ENCODE measurements at regions not wholly inside any gene's neighbourhood (a gene's known extent, or its start where the extent isn't known, plus 50 kb on each side); places are given as distances from the start of the nearest gene placed in this dataset.
A peak's percentile ranks its signal among the peaks of the same experiment; 100 is the strongest.
"Not testable (repeated sequence)": the region's sequence is repeated elsewhere in the genome, so short reads cannot be mapped to it uniquely, and the experiment has no call there.

GRCh38 chr5:174953871-174954270, 229.5 kb downstream of the MSX2 start:
- ATAC-seq (no peak), DNase-seq (no peak)
- H3K9me3 ChIP-seq (ENCODE audit: control insufficient read depth, low read length, poor library complexity, severe bottlenecking) = no peaks in the 10 kb centered on the region
- Mint-ChIP-seq H3K27me3 (peaks cover 13% of the 10 kb centered on the region), H3K27ac (no peak overlapping the region), H3K4me1 (peaks cover 5% of the 10 kb centered on the region), H3K36me3 (ENCODE audit: low read depth) (no peaks in the 10 kb centered on the region), H3K4me3 (no peak overlapping the region)

GRCh38 chr5:174951151-174951780, 226.9 kb downstream of the MSX2 start:
- peaks cover 21% of the 10 kb centered on the region for H3K27me3 Mint-ChIP-seq
- H3K4me3 Mint-ChIP-seq = no peak overlapping the region
- no peaks in the 10 kb centered on the region for H3K9me3 ChIP-seq (ENCODE audit: control insufficient read depth, low read length, poor library complexity, severe bottlenecking)
- H3K36me3 Mint-ChIP-seq (ENCODE audit: low read depth) = no peaks in the 10 kb centered on the region
- ATAC-seq (peak; percentile 72), DNase-seq (peak in 2 of 3 donors; percentile 10 to 38)
- H3K4me1 Mint-ChIP-seq = peaks cover 5% of the 10 kb centered on the region
- no peak overlapping the region for H3K27ac Mint-ChIP-seq

GRCh38 chr5:174947548-174947947, 223.2 kb downstream of the MSX2 start:
- Mint-ChIP-seq H3K4me1 (peaks cover 5% of the 10 kb centered on the region), H3K4me3 (no peak overlapping the region), H3K27me3 (peaks cover 47% of the 10 kb centered on the region), H3K36me3 (ENCODE audit: low read depth) (peaks cover 2% of the 10 kb centered on the region), H3K27ac (no peak overlapping the region)
- no peak for DNase-seq
- ATAC-seq = no peak
- no peaks in the 10 kb centered on the region for H3K9me3 ChIP-seq (ENCODE audit: control insufficient read depth, low read length, poor library complexity, severe bottlenecking)

- Mint-ChIP-seq H3K27me3 (peaks cover 57% of the 10 kb centered on the region), H3K4me3 (no peak overlapping the region), H3K36me3 (ENCODE audit: low read depth) (peaks cover 2% of the 10 kb centered on the region), H3K27ac (no peak overlapping the region), H3K4me1 (no peaks in the 10 kb centered on the region)
- DNase-seq (no peak), ATAC-seq (no peak)
- no peaks in the 10 kb centered on the region for H3K9me3 ChIP-seq (ENCODE audit: control insufficient read depth, low read length, poor library complexity, severe bottlenecking)
Measured at GRCh38 chr5:174945853-174946252, 221.5 kb downstream of the MSX2 start.

GRCh38 chr5:174943785-174944184, 219.4 kb downstream of the MSX2 start:
- Mint-ChIP-seq H3K4me1 (no peaks in the 10 kb centered on the region), H3K27ac (no peak overlapping the region), H3K36me3 (ENCODE audit: low read depth) (peaks cover 2% of the 10 kb centered on the region), H3K27me3 (peaks cover 68% of the 10 kb centered on the region), H3K4me3 (no peak overlapping the region)
- DNase-seq (no peak), ATAC-seq (no peak)
- no peaks in the 10 kb centered on the region for H3K9me3 ChIP-seq (ENCODE audit: control insufficient read depth, low read length, poor library complexity, severe bottlenecking)

GRCh38 chr5:174943002-174943401, 218.6 kb downstream of the MSX2 start:
- not testable (repeated sequence) for DNase-seq; H3K4me1 Mint-ChIP-seq; H3K9me3 ChIP-seq (ENCODE audit: control insufficient read depth, low read length, poor library complexity, severe bottlenecking); ATAC-seq; H3K4me3 Mint-ChIP-seq; H3K27ac Mint-ChIP-seq; H3K36me3 Mint-ChIP-seq (ENCODE audit: low read depth)
- H3K27me3 Mint-ChIP-seq = peaks cover 65% of the 10 kb centered on the region

GRCh38 chr5:174937201-174938123, 213.1 kb downstream of the MSX2 start:
- Mint-ChIP-seq H3K4me3 (no peak overlapping the region), H3K36me3 (ENCODE audit: low read depth) (no peaks in the 10 kb centered on the region), H3K27ac (no peak overlapping the region), H3K27me3 (peaks cover 71% of the 10 kb centered on the region), H3K4me1 (peaks cover 3% of the 10 kb centered on the region)
- ATAC-seq (no peak), DNase-seq (no peak)
- no peaks in the 10 kb centered on the region for H3K9me3 ChIP-seq (ENCODE audit: control insufficient read depth, low read length, poor library complexity, severe bottlenecking)

GRCh38 chr5:174935854-174936474, 211.6 kb downstream of the MSX2 start:
- H3K4me3 Mint-ChIP-seq = no peak overlapping the region
- ATAC-seq (peak; percentile 49), DNase-seq (peak in 2 of 3 donors; percentile 10 to 19)
- H3K27ac Mint-ChIP-seq = no peak overlapping the region
- H3K36me3 Mint-ChIP-seq (ENCODE audit: low read depth) = no peaks in the 10 kb centered on the region
- H3K27me3 Mint-ChIP-seq = peaks cover 58% of the 10 kb centered on the region
- H3K9me3 ChIP-seq (ENCODE audit: control insufficient read depth, low read length, poor library complexity, severe bottlenecking) = no peaks in the 10 kb centered on the region
- peaks cover 3% of the 10 kb centered on the region for H3K4me1 Mint-ChIP-seq

GRCh38 chr5:174931033-174931432, 206.7 kb downstream of the MSX2 start:
- H3K9me3 ChIP-seq (ENCODE audit: control insufficient read depth, low read length, poor library complexity, severe bottlenecking); H3K4me3 Mint-ChIP-seq; DNase-seq; ATAC-seq; H3K27ac Mint-ChIP-seq; H3K4me1 Mint-ChIP-seq; H3K36me3 Mint-ChIP-seq (ENCODE audit: low read depth): not testable (repeated sequence)
- H3K27me3 Mint-ChIP-seq = peaks cover 16% of the 10 kb centered on the region

GRCh38 chr5:174925586-174925985, 201.2 kb downstream of the MSX2 start:
- H3K27me3 Mint-ChIP-seq = peaks cover 10% of the 10 kb centered on the region
- H3K4me1 Mint-ChIP-seq = peaks cover 10% of the 10 kb centered on the region
- H3K27ac Mint-ChIP-seq = no peak overlapping the region
- no peak overlapping the region for H3K4me3 Mint-ChIP-seq
- no peak for DNase-seq
- H3K9me3 ChIP-seq (ENCODE audit: control insufficient read depth, low read length, poor library complexity, severe bottlenecking) = no peaks in the 10 kb centered on the region
- H3K36me3 Mint-ChIP-seq (ENCODE audit: low read depth) = no peaks in the 10 kb centered on the region
- ATAC-seq = no peak

GRCh38 chr5:174922955-174923354, 198.6 kb downstream of the MSX2 start:
- H3K27me3 Mint-ChIP-seq = peaks cover 30% of the 10 kb centered on the region
- no peak overlapping the region for H3K4me3 Mint-ChIP-seq
- peaks cover 10% of the 10 kb centered on the region for H3K4me1 Mint-ChIP-seq

GRCh38 chr5:174920906-174921550, 196.6 kb downstream of the MSX2 start:
- ATAC-seq (no peak), DNase-seq (no peak)
- Mint-ChIP-seq H3K27me3 (peaks cover 36% of the 10 kb centered on the region), H3K4me3 (no peak overlapping the region), H3K4me1 (peaks cover 10% of the 10 kb centered on the region), H3K27ac (no peak overlapping the region), H3K36me3 (ENCODE audit: low read depth) (no peaks in the 10 kb centered on the region)
- H3K9me3 ChIP-seq (ENCODE audit: control insufficient read depth, low read length, poor library complexity, severe bottlenecking) = no peaks in the 10 kb centered on the region

More at GRCh38 chr5:174922955-174923354, 198.6 kb downstream of the MSX2 start:
- DNase-seq (no peak), ATAC-seq (no peak)
- Mint-ChIP-seq H3K27ac (no peak overlapping the region), H3K36me3 (ENCODE audit: low read depth) (no peaks in the 10 kb centered on the region)
- H3K9me3 ChIP-seq (ENCODE audit: control insufficient read depth, low read length, poor library complexity, severe bottlenecking) = no peaks in the 10 kb centered on the region

GRCh38 chr5:174919351-174919750, 195.0 kb downstream of the MSX2 start:
- DNase-seq (no peak), ATAC-seq (no peak)
- Mint-ChIP-seq H3K36me3 (ENCODE audit: low read depth) (no peaks in the 10 kb centered on the region), H3K4me3 (no peak overlapping the region), H3K4me1 (peaks cover 8% of the 10 kb centered on the region), H3K27ac (no peak overlapping the region), H3K27me3 (peaks cover 37% of the 10 kb centered on the region)
- no peaks in the 10 kb centered on the region for H3K9me3 ChIP-seq (ENCODE audit: control insufficient read depth, low read length, poor library complexity, severe bottlenecking)
